Body of pancreas (tissue), 4 donors: ENCODE measurements at regions not wholly inside any gene's neighbourhood (a gene's known extent, or its start where the extent isn't known, plus 50 kb on each side); places are given as distances from the start of the nearest gene placed in this dataset.

Source experiments
- POLR2A ChIP-seq, 3 donors: fragments of 450-650 bp; IDR thresholded peaks; one replicate each; pipeline ENCODE4 v1.6.1; 2016; ENCODE audit warnings: antibody characterized with exemption in 3 of 3, mild to moderate bottlenecking in 2 of 3
- TF ChIP-seq, protein P1 (sequence below), 7 experiments: fragments of 450-650 bp in 4 of 7; fragments of 200-600 bp in 3 of 7; sonication (generic) in 3 of 7; IDR thresholded peaks; one replicate each; pipeline ENCODE4 v1.5.1; 2016 to 2019; ENCODE audit warnings: antibody characterized with exemption in 7 of 7

DNA sequence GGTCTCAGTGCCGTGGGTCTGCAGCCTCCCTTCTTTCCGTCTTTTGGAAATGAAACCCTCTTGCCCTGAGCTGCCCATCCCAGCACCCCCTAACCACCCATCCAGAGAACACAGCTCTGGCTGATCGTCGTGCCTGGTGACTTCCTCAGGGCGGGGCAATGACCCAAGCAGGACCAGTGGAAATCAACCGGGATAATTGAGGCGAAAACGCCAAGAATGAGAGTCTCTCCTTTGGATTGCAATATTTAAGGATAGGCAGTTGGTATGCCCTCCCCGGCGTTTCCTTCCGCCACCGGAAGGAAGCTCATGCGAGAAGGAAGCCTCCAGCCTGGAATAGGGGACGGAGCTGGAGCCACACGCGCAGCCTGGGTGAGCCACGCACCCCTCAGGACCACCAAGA, 73.7 kb upstream of the PFKP start:
- TF ChIP-seq POLR2A (IDR thresholded peaks at IDR 0.05) = no peak
- TF ChIP-seq, protein P1, sequence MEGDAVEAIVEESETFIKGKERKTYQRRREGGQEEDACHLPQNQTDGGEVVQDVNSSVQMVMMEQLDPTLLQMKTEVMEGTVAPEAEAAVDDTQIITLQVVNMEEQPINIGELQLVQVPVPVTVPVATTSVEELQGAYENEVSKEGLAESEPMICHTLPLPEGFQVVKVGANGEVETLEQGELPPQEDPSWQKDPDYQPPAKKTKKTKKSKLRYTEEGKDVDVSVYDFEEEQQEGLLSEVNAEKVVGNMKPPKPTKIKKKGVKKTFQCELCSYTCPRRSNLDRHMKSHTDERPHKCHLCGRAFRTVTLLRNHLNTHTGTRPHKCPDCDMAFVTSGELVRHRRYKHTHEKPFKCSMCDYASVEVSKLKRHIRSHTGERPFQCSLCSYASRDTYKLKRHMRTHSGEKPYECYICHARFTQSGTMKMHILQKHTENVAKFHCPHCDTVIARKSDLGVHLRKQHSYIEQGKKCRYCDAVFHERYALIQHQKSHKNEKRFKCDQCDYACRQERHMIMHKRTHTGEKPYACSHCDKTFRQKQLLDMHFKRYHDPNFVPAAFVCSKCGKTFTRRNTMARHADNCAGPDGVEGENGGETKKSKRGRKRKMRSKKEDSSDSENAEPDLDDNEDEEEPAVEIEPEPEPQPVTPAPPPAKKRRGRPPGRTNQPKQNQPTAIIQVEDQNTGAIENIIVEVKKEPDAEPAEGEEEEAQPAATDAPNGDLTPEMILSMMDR (IDR thresholded peaks at IDR 0.05) = no peak
